Omental fat pad (tissue), 3 donors: ENCODE measurements at regions not wholly inside any gene's neighbourhood (a gene's known extent, or its start where the extent isn't known, plus 50 kb on each side); places are given as distances from the start of the nearest gene placed in this dataset.

Experiments
- ATAC-seq: fragments of 150-250 bp; one replicate; pipeline ENCODE4 v1.9.1; 2016; ENCODE audit warnings: mild to moderate bottlenecking, moderate library complexity; ENCODE audit not compliant: low FRiP score
- DNase-seq: peaks from one replicate; pipeline ENCODE4 v3.0.0-alpha.2; 2019; ENCODE audit warnings: low spot score
- TF ChIP-seq, protein P1 (sequence below), 3 donors: fragments of 450-650 bp; IDR thresholded peaks; one replicate each; pipeline ENCODE4 v1.5.1; 2016 to 2017; ENCODE audit warnings: antibody characterized with exemption in 3 of 3, mild to moderate bottlenecking in 3 of 3, moderate library complexity in 2 of 3

DNA sequence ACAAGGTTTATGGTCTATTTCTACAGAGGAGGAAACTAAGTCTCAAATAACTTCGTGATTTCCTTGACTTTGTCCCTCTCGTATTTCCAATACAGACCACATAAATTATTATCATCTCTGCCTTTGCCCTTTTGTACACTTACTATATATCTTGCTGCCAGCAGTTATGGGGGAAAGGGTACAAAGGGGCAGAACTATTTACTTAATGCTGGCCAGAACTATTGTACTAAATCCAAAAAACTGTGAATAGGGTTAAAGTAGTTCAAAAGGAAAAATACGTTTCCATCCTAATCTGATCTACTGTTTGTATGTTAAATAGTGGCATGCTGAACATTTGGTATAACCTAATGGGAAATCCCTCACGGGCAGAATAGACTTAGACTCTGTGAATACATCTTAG, 537.3 kb upstream of the SEMA6D start:
- DNase-seq = no peak
- no peak for ATAC-seq
- TF ChIP-seq, protein P1, sequence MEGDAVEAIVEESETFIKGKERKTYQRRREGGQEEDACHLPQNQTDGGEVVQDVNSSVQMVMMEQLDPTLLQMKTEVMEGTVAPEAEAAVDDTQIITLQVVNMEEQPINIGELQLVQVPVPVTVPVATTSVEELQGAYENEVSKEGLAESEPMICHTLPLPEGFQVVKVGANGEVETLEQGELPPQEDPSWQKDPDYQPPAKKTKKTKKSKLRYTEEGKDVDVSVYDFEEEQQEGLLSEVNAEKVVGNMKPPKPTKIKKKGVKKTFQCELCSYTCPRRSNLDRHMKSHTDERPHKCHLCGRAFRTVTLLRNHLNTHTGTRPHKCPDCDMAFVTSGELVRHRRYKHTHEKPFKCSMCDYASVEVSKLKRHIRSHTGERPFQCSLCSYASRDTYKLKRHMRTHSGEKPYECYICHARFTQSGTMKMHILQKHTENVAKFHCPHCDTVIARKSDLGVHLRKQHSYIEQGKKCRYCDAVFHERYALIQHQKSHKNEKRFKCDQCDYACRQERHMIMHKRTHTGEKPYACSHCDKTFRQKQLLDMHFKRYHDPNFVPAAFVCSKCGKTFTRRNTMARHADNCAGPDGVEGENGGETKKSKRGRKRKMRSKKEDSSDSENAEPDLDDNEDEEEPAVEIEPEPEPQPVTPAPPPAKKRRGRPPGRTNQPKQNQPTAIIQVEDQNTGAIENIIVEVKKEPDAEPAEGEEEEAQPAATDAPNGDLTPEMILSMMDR (IDR thresholded peaks at IDR 0.05) = no peak

DNA sequence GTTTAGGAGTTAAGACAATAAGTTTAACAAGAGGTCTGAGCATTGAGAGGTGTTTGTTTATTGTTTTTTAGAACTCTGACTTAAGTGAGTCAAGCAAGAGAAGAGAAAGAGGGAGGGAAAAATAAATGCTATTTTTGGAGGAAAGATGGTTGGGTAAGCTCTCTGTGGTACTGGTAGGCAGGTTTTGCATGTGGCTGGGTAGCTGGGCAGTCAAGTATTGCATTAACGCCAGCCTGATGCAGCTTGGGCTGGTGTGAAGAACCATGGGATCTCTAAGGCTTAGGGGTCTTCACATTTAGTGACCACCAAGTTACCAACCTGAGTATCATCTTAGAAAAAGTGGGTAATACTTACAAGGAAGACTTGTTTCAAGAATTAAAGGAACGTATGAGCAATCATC, 534.5 kb upstream of the SEMA6D start:
- ATAC-seq (no peak), DNase-seq (no peak)
- TF ChIP-seq, protein P1 (IDR thresholded peaks at IDR 0.05) = no peak

DNA sequence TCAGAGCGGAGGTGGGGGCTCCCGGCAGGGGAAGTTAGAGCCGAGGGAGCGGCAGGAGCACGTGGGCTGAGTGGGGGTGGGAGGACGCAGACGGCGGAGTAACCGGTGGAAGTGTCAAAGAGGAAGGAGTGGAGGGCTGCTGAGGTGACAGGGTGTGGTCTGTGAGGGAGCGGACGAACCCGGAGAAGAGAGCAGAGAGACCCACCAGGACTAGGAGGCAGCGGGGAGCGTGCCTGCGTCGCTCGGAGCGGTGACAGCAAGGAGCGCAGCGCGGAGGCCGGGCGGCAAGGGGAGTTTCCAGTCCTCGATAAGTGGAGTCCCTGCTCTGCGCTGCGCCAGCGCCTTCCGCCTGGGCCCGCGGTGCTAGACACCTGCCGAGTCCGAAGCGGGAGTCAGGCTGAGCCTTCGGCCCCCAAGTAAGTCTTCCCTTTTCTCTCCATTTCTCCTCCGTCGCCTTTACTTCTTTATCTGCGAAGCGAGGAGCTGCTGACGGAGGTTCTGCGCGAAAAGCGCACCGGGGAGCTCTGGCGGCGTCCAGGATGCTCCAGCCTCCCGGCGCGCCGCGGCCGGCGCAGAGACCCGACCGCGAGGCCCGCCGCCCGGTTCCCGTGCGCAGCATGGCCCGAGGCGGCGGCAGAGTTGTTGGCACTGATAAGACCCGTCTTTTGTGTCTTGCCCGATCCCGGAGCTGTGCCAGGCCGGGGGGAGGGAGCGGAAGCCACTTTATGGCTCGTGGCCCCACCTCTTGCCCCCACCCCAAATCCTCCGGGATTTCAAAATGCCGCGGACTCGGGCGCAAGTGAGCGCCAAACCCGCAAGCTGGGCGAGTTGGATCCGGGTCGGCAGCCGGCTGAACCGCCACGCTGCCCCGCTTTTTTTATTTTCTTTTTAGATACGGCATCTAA, 533.0 kb upstream of the SEMA6D start:
- DNase-seq (no peak), ATAC-seq (peak; percentile 68)
- TF ChIP-seq, protein P1 (IDR thresholded peaks at IDR 0.05) = no peak

DNA sequence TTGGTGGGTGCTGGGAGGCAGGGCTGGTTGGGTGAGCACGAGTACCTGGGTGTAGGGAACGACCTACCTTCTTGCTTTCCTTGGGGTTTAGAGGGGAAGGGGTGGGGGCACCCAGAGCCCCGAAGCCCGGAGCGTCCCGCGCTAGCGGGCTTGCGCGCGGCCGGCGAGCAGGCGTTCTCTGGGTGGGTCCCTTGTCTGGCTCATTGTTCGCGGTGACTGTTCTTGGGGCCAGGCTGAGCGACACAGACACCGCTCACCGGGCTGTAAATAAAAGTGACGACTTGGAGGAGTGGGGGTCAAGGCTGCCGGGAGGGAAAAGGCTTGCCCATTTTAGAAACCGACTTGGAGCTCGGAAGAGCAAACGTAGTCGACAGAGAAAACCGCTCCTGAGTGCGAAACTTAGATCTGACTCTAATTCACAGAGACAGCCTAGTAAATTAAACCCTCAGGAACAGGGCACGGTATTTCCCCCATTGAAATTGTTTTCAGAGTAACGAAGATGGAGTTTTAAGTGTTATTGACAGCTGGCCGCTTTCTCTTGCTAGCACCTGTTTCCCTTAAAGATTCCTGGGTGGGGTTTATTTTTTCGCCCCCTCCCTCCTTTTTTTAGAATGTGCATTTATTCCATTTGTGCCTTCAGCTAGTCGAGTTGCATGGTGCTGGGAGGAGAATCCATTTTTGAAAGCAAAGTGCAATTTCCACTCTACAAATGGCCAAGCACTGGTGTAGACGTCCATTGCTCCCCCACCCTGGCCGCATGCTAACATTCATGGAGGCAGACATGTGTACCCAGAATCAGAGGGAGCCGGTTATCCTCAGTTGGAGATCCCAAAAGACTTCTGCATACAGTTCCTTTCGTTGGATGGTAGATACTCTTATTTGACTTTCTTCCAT, 532.1 kb upstream of the SEMA6D start:
- no peak for ATAC-seq
- TF ChIP-seq, protein P1 (IDR thresholded peaks at IDR 0.05) = no peak
- DNase-seq = no peak

DNA sequence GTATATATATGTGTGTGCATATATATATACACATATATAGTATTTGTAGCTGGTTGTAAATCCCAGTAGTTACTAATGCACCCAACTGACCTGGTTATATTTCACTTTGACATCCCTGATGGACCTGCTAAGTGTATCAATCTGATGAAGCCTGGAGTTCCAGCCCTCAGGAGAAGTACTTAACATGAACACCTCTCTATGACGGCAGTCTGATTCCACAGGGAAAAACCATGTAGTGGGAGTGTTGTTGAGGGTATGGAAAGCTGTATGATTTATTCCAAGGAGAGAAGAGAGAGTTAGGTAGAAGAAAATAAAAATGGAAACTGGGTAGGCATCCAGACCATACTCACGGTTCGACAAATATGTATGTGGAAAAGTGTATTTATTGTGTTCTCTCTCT, 531.2 kb upstream of the SEMA6D start:
- ATAC-seq (no peak), DNase-seq (no peak)
- TF ChIP-seq, protein P1 (IDR thresholded peaks at IDR 0.05) = no peak

DNA sequence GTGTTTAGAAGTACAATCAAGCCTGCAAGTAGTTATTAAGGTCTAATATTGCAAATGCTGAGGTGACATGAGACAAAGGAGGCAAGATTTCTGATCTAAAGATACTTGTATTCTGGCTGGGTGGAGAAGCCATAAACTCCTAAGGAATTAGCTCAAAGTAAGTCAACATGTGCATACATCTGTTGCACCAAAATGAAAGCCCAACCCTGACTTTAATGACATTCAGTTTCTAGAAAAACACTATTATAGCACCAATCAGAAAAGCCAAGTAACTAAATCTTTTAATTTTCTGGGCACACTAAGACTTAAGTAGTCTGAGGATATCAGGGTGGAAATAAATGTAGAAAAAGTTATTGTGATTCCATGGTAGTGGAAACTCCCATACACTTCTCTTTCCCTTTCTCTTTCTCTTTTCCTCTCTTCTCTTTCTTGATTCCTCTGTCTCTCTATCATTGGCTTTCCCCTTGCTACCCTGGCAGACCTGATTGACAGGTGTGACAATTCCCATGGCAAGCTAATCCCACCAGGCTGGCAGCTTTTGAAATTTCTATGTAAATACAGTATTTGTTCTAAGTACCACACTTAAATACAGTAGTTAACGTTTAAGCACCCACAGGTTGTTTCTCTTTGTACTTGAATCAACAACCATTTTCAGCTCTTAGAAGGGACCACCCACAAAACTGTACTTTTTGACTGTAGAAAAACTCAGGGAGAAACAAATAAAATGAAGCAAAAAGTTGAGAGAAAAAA, 528.4 kb upstream of the SEMA6D start:
- TF ChIP-seq, protein P1 (IDR thresholded peaks at IDR 0.05) = no peak
- ATAC-seq = no peak
- no peak for DNase-seq
